GM10248 (cell line): ENCODE measurements at regions not wholly inside any gene's neighbourhood (a gene's known extent, or its start where the extent isn't known, plus 50 kb on each side); places are given as distances from the start of the nearest gene placed in this dataset.

Source experiments
- CTCF ChIA-PET: fragments of 300-600 bp; sonication (Branson Sonifier 250); formaldehyde crosslinking; extraction: SDS; loops from one replicate; lab custom pipeline; 2021; ENCODE audit warnings: antibody characterized with exemption; lab: Yijun Ruan, JAX
- POLR2A ChIA-PET: fragments of 350-650 bp; sonication (Branson Sonifier 250); formaldehyde crosslinking; extraction: SDS; loops from one replicate; lab custom pipeline; 2020; ENCODE audit warnings: antibody characterized with exemption; lab: Yijun Ruan, JAX
- DNase-seq: peaks from one replicate; pipeline ENCODE4 v3.0.0; 2012; ENCODE audit errors: extremely low spot score
- CTCF ChIP-seq: IDR thresholded peaks from 2 replicates; pipeline ENCODE4 v1.5.1; 2012; ENCODE audit warnings: mild to moderate bottlenecking, low read depth; ENCODE audit errors: extremely low read depth, missing control alignments, control extremely low read depth

GRCh38 chr1:235027862-235028250 lies 100.8 kb downstream of the TOMM20 start:
- no peak for TF ChIP-seq CTCF
- CTCF ChIA-PET, result interaction anchor here (1.3 kb wide), 1 partner anchor 15 kb away, joined by 5 read pairs; no protein-coding TSS in a partner anchor
- POLR2A ChIA-PET, result no interaction called here
- DNase-seq, result no peak

- CTCF ChIA-PET, result interaction anchor here (1.3 kb wide), 1 partner anchor 16 kb away, joined by 5 read pairs; no protein-coding TSS in a partner anchor
- POLR2A ChIA-PET, result no interaction called here
- no peak for DNase-seq
- TF ChIP-seq CTCF, result no peak
Measured at GRCh38 chr1:235027076-235027861, 101.4 kb downstream of the TOMM20 start.

GRCh38 chr1:235025422-235025984 lies 103.1 kb downstream of the TOMM20 start:
- TF ChIP-seq CTCF, result no peak
- ChIA-PET CTCF (interaction anchor here (1.5 to 2.9 kb wide), 5 partner anchors 9 to 332 kb away, joined by 3 to 15 read pairs (median 12); no protein-coding TSS in a partner anchor), POLR2A (interaction anchor here (0.8 kb wide), 1 partner anchor 530 kb away, joined by 3 read pairs; no protein-coding TSS in a partner anchor)
- DNase-seq, result no peak

- no peak for TF ChIP-seq CTCF
- CTCF ChIA-PET, result interaction anchor here (1.1 to 3.0 kb wide), 7 partner anchors 9 to 331 kb away, joined by 3 to 15 read pairs (median 11); no protein-coding TSS in a partner anchor
- DNase-seq, result no peak
- POLR2A ChIA-PET, result interaction anchor here (0.8 to 1.2 kb wide), 4 partner anchors 9 to 529 kb away, joined by 3 to 6 read pairs (median 3); no protein-coding TSS in a partner anchor
Measured at GRCh38 chr1:235024711-235025421, 103.8 kb downstream of the TOMM20 start.

- no peak for TF ChIP-seq CTCF
- POLR2A ChIA-PET, result interaction anchor here (0.9 to 1.2 kb wide), 5 partner anchors 8 to 25 kb away, joined by 3 to 6 read pairs (median 3); no protein-coding TSS in a partner anchor
- CTCF ChIA-PET, result interaction anchor here (1.1 to 3.0 kb wide), 11 partner anchors 8 to 528 kb away, joined by 3 to 15 read pairs (median 5); no protein-coding TSS in a partner anchor
- DNase-seq, result no peak
Measured at GRCh38 chr1:235023711-235024439, 104.8 kb downstream of the TOMM20 start.
